ENCODE measurements at regions not wholly inside any gene's neighbourhood (a gene's known extent, or its start where the extent isn't known, plus 50 kb on each side); places are given as distances from the start of the nearest gene placed in this dataset.

DNA sequence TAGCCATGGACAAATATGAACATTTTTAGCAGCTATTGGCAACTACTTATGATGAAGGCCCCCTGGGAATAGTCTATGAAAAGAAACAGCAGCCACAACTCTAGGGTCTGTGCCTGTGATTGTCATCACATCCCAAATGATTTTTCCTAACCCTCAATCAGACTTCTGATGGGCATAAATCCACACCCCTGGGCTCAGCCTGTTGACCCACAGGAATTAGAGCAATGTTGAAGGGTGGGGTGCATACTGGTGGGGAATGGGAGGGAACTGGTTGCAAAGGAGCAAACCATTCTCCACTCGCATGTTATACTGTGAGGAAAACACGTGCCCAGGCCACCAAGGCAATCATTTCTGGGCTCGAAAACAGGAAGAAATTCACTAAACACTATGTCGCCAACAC lies 106.5 kb upstream of the CTNNB1 start (continued):
- TF ChIP-seq, protein P1, sequence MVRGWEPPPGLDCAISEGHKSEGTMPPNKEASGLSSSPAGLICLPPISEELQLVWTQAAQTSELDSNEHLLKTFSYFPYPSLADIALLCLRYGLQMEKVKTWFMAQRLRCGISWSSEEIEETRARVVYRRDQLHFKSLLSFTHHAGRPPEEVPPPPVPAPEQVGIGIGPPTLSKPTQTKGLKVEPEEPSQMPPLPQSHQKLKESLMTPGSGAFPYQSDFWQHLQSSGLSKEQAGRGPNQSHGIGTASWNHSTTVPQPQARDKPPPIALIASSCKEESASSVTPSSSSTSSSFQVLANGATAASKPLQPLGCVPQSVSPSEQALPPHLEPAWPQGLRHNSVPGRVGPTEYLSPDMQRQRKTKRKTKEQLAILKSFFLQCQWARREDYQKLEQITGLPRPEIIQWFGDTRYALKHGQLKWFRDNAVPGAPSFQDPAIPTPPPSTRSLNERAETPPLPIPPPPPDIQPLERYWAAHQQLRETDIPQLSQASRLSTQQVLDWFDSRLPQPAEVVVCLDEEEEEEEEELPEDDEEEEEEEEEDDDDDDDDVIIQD (CRISPR knock-in tag; IDR thresholded peaks at IDR 0.05) = no peak
- TF ChIP-seq TBP (optimal IDR thresholded peaks at IDR 0.05; ENCODE audit: low read depth, low read length) (no peak), KDM1A (IDR thresholded peaks at IDR 0.05) (no peak)

DNA sequence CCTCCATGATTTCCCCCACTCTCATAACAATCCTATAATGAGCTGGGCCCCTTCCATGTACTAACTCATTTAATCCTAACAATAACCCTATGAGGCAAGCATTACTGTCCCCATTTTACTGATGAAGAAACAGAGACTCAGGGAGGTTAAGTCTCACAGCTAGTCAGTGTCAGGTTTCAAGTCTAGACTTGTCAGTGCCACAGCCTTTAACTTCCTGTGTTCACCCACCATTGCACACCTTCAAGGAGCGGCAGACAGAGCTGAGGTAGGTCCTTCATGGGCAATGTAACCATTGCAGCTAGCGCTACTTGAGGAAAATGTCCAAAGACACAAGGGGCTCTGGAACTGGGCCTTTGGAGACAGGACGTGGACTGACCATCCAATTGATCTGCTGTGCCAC lies 105.8 kb upstream of the CTNNB1 start:
- H4K20me1 ChIP-seq (replicated peaks; ENCODE audit: control insufficient read depth, insufficient read depth, low read length) = no peaks in the 10 kb centered on the region
- in situ Hi-C loops (cut with MboI) = no loop called here

More for the DNA sequence above, 105.8 kb upstream of the CTNNB1 start:
- H3K9me3 ChIP-seq (replicated peaks; ENCODE audit: control insufficient read depth, insufficient read depth, low read depth, low read length) = no peaks in the 10 kb centered on the region
- no peak overlapping the region for H3K4me2 ChIP-seq (ENCODE audit: insufficient read depth, low read length)
- FAIRE-seq (no peak), DNase-seq (ENCODE audit: extremely low read depth in 1 of 4, low spot score in 3 of 4) (no peak), ATAC-seq (no peak)
- H3K4me3 ChIP-seq = no peak overlapping the region
- H3K79me2 ChIP-seq (ENCODE audit: control insufficient read depth, insufficient read depth, low read length) = no peaks in the 10 kb centered on the region
- CTCF ChIA-PET (ENCODE audit: low intra/inter-chr PET ratio) = no interaction called here
- TF ChIP-seq KAT7 (CRISPR knock-in tag; IDR thresholded peaks at IDR 0.05; ENCODE audit: borderline replicate concordance) (no peak), ZBTB17 (CRISPR knock-in tag; IDR thresholded peaks at IDR 0.05) (no peak), RFX7 (CRISPR knock-in tag; IDR thresholded peaks at IDR 0.05) (no peak), MAFK (IDR thresholded peaks at IDR 0.05; ENCODE audit: low read length) (no peak), FOXP1 (CRISPR knock-in tag; IDR thresholded peaks at IDR 0.05) (no peak), ZSCAN32 (CRISPR knock-in tag; IDR thresholded peaks at IDR 0.05) (no peak), NFATC3 (IDR thresholded peaks at IDR 0.05) (no peak), ZNF140 (CRISPR knock-in tag; IDR thresholded peaks at IDR 0.05) (no peak), TCF7 (IDR thresholded peaks at IDR 0.05; ENCODE audit: borderline replicate concordance) (no peak), LARP7 (IDR thresholded peaks at IDR 0.05) (no peak), HSF4 (CRISPR knock-in tag; IDR thresholded peaks at IDR 0.05; ENCODE audit: borderline replicate concordance) (no peak)
- TF ChIP-seq, protein P2, sequence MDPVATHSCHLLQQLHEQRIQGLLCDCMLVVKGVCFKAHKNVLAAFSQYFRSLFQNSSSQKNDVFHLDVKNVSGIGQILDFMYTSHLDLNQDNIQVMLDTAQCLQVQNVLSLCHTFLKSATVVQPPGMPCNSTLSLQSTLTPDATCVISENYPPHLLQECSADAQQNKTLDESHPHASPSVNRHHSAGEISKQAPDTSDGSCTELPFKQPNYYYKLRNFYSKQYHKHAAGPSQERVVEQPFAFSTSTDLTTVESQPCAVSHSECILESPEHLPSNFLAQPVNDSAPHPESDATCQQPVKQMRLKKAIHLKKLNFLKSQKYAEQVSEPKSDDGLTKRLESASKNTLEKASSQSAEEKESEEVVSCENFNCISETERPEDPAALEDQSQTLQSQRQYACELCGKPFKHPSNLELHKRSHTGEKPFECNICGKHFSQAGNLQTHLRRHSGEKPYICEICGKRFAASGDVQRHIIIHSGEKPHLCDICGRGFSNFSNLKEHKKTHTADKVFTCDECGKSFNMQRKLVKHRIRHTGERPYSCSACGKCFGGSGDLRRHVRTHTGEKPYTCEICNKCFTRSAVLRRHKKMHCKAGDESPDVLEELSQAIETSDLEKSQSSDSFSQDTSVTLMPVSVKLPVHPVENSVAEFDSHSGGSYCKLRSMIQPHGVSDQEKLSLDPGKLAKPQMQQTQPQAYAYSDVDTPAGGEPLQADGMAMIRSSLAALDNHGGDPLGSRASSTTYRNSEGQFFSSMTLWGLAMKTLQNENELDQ (CRISPR knock-in tag; IDR thresholded peaks at IDR 0.05; ENCODE audit: borderline replicate concordance) = no peak
- TF ChIP-seq, protein P3, sequence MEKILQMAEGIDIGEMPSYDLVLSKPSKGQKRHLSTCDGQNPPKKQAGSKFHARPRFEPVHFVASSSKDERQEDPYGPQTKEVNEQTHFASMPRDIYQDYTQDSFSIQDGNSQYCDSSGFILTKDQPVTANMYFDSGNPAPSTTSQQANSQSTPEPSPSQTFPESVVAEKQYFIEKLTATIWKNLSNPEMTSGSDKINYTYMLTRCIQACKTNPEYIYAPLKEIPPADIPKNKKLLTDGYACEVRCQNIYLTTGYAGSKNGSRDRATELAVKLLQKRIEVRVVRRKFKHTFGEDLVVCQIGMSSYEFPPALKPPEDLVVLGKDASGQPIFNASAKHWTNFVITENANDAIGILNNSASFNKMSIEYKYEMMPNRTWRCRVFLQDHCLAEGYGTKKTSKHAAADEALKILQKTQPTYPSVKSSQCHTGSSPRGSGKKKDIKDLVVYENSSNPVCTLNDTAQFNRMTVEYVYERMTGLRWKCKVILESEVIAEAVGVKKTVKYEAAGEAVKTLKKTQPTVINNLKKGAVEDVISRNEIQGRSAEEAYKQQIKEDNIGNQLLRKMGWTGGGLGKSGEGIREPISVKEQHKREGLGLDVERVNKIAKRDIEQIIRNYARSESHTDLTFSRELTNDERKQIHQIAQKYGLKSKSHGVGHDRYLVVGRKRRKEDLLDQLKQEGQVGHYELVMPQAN (IDR thresholded peaks at IDR 0.05; ENCODE audit: borderline replicate concordance) = no peak
- WGBS (ENCODE audit: insufficient coverage, low coverage, missing lambda C conversion rate) = 9% methylated on average over 3 of the region's 3 CpGs
- H3K9me1 ChIP-seq (ENCODE audit: control insufficient read depth, insufficient read depth, low read length) = no peaks in the 10 kb centered on the region
- BruUV-seq (replicated peaks) = no TSS peak
- no peaks in the 10 kb centered on the region for H3K36me3 ChIP-seq (ENCODE audit: control insufficient read depth, insufficient read depth, low read length)
- H3K27ac ChIP-seq (ENCODE audit: extremely low read depth, low read depth, low read length) = no peak overlapping the region
- POLR2A ChIA-PET = interaction anchor here (0.7 kb wide), 1 partner anchor 1408 kb away, joined by 3 read pairs; no protein-coding TSS in a partner anchor
- no peaks in the 10 kb centered on the region; a peak in 1 of 5 replicates for H3K27me3 ChIP-seq (ENCODE audit: control insufficient read depth in 2 of 2, insufficient read depth in 2 of 2, low read length in 2 of 2)
- intact Hi-C loops (cut with micrococcal nuclease) = no loop called here
- H3K9ac ChIP-seq (ENCODE audit: insufficient read depth in 1 of 2, low read depth in 2 of 2, low read length in 2 of 2) = no peak overlapping the region
- H2AFZ ChIP-seq (ENCODE audit: low read depth, low read length) = no peak overlapping the region
- peaks cover 0 to 3% of the 10 kb centered on the region in 2 experiments; a peak in 1 of 5 replicates for H3K4me1 ChIP-seq (replicated peaks in 1 of 2; ENCODE audit: control insufficient read depth in 2 of 2, insufficient read depth in 2 of 2, low read length in 2 of 2)
